GM12864 (cell line): ENCODE measurements at regions not wholly inside any gene's neighbourhood (a gene's known extent, or its start where the extent isn't known, plus 50 kb on each side); places are given as distances from the start of the nearest gene placed in this dataset.

Source experiments
- DNase-seq: peaks from one replicate; pipeline ENCODE4 v3.0.0-alpha.2; 2011; ENCODE audit warnings: low read depth
- H3K4me3 ChIP-seq: 2 replicates; pipeline ENCODE4 v1.5.1; 2011; ENCODE audit warnings: mild to moderate bottlenecking, low read depth, low read length, control low read depth
- TF ChIP-seq, protein P1 (sequence below): IDR thresholded peaks from 2 replicates; pipeline ENCODE4 v1.5.1; 2011; ENCODE audit warnings: low read depth, mild to moderate bottlenecking, moderate library complexity, low read length, control low read depth, inconsistent platforms; ENCODE audit errors: missing control alignments

- TF ChIP-seq, protein P1, sequence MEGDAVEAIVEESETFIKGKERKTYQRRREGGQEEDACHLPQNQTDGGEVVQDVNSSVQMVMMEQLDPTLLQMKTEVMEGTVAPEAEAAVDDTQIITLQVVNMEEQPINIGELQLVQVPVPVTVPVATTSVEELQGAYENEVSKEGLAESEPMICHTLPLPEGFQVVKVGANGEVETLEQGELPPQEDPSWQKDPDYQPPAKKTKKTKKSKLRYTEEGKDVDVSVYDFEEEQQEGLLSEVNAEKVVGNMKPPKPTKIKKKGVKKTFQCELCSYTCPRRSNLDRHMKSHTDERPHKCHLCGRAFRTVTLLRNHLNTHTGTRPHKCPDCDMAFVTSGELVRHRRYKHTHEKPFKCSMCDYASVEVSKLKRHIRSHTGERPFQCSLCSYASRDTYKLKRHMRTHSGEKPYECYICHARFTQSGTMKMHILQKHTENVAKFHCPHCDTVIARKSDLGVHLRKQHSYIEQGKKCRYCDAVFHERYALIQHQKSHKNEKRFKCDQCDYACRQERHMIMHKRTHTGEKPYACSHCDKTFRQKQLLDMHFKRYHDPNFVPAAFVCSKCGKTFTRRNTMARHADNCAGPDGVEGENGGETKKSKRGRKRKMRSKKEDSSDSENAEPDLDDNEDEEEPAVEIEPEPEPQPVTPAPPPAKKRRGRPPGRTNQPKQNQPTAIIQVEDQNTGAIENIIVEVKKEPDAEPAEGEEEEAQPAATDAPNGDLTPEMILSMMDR: no peak
- DNase-seq: no peak
- no peak overlapping the region for H3K4me3 ChIP-seq
Measured at GRCh38 chr12:19994968-19995367, 373.4 kb upstream of the PDE3A start.

DNA sequence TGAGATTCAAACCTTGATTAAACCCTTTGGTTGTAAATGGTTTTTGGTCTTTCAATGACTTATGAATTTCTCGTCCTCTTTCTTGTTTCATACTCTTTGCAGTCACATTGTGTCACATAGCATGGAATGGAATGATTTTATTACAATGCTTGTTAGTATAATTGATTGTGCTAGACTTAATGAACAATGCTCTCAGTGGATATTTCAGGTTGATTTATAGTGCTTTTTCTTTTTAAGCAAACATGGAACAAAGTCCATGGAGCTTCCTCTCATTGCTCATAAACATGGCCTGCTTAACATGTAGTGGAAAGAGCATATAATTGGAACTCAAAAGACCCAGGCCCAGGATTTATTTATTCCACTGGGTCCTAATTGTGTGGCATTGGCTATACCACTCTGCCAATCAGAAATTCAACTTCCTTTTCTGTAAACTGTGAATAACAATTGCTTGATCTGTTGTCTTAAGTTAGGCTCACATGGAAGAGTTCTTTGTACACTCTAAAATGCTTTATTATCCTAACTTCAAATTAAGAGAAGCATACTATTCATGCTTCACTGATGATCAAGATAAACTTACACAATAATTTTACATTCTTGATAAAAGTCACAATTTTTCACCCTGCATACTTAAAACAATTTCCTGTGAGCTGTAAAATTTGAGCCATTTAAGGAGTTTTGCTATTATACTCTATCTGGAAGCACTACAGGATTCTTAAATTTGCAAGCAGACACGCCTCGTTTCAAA lies 370.5 kb upstream of the PDE3A start:
- no peak overlapping the region for H3K4me3 ChIP-seq
- TF ChIP-seq, protein P1: no peak
- no peak for DNase-seq

DNA sequence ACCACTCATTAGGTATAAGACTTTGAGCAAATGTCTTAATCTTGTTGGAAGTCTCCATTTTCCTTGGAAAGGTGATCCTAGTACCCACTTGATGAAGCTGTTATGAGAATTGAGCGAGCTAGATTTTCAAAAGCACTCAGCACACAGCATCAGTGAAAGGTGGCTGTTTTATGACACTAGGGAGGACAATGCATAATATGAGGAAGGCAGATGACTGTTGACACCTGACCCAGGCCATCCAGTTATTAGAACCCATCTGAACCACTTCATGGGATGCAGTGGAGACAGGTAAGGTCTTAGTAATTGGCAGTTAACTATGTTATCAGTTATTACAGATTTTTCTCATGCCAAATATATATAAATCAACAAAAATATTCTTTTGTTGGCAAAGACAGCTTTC lies 369.9 kb upstream of the PDE3A start:
- no peak overlapping the region for H3K4me3 ChIP-seq
- TF ChIP-seq, protein P1: no peak
- DNase-seq: no peak

DNA sequence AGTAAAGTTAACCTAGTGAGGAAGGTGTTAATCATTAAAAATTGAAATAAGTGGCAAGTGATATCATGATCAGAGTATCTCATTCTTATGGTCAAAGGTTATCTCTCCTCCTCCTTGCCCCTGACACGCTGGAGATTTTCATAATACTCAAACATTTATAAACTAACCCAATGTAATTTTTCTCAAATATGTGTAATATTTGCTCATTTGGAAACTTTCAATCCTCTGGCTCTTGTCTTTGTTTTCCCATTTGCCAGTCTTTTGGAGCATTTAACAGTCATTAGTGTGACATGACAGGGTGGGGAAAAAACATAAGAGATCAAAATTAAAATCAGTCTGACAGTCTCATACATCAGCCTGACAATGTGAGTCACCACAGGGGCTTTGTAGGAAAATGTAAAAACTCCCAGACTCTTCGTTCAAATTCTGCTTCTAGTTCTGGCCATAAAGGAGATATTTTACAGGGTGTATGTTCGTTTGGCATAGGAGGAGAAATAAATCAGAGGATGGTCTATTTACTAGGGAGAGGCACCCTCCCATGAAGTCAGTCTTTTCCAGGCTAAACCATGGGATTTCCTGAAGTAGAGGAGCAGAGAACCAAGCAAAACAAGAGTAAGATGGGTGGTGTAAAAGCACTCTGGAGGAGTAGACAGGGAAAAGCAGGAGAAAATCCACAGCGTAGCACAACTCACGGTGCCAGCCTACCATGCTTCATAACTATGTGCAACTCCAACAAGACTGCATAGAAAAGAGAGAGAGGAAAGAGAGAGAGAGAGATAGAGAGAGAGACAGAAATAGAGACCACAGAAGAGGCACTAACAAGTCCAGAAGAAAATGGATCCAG lies 369.2 kb upstream of the PDE3A start:
- H3K4me3 ChIP-seq: no peak overlapping the region
- DNase-seq: no peak
- TF ChIP-seq, protein P1: no peak

DNA sequence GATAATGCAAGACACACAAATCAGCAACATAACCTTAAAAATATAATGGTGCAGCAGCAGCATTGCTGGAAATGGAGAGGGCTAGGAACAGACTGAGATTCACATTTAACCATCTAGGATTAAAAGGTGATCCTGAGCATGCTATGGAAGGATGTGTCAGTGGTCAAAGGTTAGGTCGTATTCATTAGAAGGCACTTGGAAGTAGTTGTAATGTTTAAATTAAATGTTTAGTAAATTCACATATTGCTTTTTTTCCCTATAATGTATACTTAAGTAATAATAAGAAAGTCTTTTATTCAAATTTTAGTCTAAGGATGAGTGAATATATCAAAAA lies 368.6 kb upstream of the PDE3A start:
- H3K4me3 ChIP-seq: no peak overlapping the region
- TF ChIP-seq, protein P1: no peak
- DNase-seq: no peak

GRCh38 chr12:20000229-20000849 lies 368.0 kb upstream of the PDE3A start:
- TF ChIP-seq, protein P1: no peak
- DNase-seq: no peak
- no peak overlapping the region for H3K4me3 ChIP-seq
